COLO829 (cell line): ENCODE measurements at regions not wholly inside any gene's neighbourhood (a gene's known extent, or its start where the extent isn't known, plus 50 kb on each side); places are given as distances from the start of the nearest gene placed in this dataset.
A peak's percentile ranks its signal among the peaks of the same experiment; 100 is the strongest.

ENCODE experiments used
- DNase-seq: peaks from one replicate; pipeline ENCODE4 v3.0.0; 2012; ENCODE audit warnings: low spot score

DNA sequence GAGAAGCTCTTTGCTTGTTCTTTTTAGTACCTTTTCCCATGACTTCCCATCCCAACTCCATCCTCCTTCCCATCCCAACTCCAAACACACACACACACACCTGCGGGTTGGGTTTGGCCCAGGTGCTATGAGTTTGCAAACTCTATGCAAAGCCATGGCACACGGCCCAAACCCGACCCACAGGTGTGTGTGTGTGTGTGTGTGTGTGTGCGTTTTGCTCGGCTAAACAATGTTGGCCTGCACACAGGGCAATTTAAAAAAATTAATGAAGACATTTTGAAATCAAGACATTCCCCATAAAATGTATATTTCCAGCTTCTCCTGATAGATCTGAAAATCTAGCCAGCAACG, 103.7 kb upstream of the TLE3 start:
- no peak for DNase-seq

DNA sequence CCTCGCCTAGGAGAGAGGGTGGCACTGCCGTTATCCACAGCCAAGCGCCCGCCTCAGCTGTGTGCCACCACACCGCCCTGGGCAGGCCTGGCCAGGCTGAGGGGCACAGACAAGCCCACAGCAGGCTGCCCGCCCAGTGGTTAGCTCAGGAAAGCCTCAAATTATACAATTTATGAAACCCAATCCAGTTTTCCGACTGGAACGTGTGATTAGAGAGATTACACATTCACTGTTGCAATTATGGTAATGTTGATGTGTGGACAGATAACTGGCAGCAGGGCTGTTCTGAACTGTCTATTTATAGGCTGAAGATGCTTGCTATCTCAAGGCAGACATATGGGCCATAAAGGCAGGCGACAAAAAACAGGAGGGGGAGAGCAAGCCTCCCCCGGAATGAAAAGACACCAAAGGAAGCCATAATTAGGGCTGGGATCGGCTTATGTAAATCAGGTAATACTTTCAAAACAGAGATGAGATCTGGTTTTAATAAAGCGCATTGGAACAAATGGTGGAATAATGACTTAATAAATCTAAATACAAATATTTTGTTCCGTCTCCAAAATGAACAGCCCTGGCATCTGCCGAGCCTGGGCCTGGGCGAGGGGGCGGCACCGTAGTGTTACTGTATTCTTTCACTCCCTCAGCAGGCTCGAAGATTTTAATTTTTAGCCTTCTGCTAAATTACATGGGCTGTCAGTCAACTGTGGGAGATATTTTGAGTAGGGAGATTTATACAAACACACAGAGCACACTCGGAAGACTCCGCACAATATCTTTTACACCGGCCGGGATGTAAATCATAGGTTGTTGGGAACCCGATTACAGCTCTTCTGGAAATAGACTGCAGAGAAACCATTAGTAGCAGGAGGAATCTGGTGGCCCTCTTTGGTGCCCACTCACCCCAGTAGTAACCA, 103.1 kb upstream of the TLE3 start:
- no peak for DNase-seq

DNA sequence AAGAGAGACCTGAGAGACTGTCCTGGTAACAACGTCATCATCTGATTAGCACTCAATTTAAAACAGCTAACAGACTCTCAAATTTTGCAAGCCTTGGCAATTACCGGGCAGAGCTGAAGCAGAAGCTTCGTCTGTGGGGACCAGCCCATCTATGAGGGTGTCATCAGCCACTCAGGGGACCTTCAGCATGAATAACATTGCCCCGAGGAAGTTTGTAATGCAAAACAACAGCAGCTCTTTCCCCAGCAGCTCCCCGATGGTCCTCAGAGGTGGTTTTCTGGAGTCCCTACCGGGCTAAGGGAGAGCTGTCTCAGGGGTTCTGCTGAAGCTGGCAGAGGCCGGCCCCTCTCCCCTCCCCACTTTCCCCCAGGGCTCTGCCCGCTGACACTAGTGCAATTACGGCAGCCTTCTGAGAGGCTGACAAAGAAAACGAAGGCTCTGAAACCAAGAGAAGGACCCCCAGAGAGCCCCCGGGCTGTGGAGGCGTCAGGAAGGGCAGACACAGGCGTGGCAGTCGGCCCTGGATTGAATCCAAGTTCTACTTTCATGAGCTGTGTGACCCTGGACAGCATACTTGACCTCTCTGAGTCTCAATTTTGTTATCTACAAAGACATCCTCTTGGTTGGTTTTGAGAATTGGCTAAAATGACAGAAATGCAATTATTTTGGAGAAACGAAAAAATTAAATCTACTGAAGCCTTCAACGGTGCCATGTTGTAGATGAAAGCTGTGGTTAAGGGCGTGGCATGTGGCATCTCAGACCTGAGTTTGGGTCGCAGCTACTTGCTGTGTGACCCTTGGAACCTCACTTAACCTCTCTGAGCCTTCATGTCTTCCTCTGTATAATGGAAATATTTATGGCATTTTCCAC, 102.1 kb upstream of the TLE3 start:
- DNase-seq, result no peak

DNA sequence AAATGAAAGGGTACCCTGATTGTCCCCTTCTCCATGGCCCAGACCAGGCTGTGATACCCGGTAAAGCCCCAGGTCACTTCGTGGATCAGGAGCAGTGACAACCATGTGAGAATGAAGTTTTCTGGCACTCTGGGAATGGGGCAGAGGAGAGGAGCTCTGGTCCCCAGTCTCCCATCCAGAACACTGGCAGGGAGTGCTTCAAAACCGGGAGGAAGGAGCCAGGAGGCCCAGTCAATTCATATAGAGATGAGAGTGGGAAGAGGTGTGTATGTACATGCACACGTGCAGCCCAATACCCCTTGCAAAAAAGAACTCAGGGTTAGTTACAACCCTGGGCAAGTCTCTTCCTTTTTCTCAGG, 101.4 kb upstream of the TLE3 start:
- DNase-seq, result no peak

DNA sequence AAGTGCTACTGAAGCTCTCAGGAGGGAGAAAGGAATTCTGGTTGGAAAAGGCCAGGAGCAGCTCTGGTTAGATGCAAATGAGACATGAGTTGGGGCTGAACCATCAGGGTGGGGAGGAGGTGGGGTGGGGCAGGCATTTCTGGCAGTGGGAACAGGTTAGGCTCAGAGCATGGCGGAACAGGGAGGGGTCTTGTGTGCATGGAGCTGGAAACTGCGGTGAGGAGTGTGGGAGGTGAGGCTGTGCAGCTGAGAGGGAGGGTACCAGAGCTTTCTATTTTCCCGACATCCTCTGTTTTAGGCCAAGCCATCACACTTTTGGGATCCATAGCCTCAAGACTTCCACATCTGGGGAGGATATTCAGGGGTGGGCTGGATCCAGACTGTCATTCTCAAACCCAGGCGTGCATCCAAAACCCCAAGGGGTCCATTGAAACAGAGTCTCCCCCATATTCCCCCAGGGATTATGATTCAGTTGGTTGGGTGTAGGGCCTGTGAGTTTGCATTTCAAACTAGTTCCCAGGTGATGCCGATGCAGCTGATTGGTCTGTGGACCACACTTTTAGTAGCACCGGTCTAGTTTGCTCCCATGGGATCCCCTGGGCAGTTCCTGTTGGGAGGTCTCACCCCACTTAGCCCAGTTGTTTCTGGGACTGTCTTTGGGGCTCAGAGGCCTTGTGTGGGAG, 100.9 kb upstream of the TLE3 start:
- no peak for DNase-seq

DNA sequence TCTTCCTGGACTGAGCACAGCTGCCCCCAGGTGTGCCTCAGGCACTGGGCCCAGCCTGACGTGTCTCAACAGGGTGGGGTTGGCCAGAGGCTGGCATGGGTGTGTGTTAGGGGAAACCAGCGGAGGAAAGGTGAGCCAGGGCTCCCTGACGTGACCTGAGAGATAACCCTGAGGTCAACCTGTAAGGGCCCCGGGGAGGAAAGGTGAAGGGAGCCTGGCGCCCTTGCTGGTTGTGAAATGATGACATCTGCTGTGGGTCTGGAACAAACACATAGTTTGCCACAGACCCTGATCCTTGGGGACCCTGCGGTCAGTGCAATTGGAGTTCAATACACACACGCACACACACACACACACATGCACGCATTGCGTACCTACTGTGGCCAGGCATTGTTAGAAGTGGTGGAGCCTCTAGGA, 100.2 kb upstream of the TLE3 start:
- DNase-seq, result no peak

DNA sequence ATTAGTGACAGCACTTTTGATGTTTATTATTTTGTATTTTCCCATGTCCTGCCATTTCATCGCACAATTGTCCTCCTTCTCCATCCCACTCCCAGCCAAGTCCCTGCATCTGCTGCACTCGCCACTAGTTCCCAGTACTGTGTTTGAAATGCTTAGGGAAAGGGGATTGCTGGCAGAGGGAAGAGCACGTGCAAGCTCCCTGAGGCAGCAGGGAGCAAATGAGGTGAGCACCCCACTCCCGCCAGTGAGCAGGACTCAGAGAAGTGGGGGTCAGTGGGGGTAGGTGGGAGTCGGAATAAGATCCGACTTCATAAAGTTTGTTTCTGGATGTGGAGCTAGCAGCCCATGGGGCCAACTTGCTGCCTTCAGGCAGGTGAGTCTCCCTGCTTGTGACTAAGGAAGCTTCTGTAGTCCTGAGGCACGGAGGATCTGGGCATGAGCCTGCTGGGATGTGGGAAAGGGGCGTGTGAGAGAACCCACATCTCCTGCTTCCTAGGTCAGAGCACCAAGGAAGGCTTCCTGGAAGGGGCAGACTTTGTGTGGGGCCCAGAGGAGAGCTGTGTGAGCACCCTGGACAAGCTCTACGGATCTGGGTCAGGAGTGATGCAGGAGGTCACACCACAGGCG, 99.7 kb upstream of the TLE3 start:
- no peak for DNase-seq

DNA sequence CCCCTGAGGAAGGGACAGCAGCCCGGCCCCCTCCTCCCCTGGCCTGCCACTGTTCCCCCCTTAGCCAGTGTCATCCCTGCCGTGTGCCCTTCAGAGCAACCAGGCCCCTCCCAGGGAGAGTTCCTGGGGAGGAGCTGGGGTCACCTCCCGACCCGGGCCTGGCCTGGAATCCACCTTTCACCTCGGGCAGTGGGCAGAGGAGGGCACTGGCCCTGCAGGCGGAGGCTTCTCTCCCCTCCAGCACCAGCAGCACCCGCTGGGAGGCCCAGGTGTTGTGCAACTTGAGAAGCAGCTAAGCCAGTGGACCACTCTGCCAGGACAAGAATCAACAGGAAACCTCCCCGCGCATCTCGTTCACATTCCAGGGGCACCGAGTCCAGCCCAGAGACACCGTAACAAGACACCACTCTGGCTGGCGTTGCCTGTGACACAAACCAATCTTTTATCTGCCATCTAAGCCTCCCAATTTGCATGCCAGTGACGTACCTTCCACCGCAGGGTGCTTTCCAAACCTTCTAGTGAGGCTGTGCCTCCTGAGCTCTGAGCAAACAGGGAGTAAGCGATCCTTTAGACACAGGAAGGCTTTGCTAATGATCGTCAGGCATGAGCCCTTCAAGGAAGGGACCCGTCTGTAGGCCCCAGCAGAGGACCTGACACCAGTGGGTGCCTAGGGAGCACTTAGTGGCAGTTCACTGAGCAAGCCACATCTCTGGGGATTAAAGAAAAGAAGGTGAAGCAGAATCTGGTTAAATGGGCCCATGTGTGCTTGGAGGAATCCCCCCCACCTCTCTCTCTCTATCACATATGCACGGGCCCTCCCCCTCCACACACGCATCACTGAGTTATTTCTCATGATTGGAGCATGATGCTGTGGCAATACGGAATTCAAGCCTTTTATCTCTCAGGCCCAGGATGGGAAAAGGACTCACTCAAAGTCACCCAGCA, 98.9 kb upstream of the TLE3 start:
- no peak for DNase-seq

DNA sequence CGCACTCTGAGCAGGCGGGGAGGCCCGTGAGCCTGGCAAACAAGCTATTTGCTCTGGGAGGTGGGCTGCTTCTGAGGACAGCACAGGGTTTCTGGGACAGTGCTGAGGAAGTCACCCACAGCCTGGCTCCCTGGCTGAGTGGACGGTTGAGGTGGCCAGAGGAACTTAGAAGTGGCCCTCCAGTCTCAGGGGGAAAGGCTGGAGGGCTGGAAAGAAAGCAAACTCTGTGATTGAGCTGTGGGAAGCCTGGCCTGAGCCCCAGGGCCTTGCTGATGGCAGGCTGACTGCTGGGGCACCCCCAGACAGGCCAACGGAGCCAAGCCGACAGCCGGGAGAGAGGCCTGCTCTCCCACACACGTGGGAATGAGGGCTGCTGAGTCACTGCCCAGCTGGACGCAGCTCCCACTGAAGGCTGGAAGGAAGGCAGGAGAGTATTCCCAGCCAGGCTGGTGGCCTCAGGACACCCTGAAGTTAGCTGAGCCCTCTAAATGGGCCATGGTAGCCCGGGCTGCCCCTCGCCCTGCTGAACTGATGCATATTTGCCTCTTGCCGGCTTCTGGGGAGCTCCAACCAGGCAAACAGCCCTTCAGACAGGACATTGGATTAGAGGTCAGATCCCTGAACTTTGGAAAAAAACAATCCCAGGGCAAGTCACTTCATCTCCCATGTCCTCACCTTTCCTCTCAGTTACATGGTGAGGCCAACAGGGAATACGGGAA, 98.0 kb upstream of the TLE3 start:
- DNase-seq, result no peak

DNA sequence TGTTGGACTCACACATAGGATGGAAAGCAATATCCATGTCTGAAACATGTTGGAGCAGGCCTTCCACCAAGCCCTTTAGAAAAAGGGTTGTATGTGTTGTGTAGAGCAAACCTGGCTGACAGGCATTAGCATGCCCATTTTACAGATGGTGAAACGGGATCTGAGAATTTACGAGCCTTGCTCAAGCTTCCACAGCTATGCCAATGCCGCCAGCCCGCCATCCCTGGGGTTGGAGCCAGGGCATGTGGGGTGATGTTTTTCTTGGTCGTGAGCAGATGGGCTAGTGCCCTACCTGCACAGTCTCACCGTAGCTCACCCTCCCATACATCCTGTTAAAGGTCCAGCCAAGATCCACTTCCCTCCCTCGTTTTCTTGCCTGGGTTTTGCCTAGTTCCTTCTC, 97.5 kb upstream of the TLE3 start:
- no peak for DNase-seq

DNA sequence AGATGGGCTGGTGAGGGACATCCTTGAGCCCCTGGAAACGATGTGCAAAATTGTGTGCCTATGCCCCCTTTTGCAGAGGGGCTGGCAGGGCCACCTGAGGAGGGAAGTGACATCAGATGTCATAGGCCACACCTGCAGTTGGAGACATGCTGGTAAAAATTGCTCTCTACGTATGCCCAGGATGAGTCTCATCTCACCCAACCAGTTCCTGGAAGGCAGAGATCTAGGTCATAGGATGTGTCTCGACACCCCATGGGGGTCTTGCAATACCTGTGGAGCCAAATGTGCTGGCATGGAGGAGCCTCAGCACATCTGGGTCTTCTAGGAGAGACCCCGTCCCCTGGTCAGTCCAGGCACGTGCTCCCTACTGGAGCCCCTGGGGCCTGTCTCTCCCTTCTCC, 96.5 kb upstream of the TLE3 start:
- DNase-seq, result no peak

DNA sequence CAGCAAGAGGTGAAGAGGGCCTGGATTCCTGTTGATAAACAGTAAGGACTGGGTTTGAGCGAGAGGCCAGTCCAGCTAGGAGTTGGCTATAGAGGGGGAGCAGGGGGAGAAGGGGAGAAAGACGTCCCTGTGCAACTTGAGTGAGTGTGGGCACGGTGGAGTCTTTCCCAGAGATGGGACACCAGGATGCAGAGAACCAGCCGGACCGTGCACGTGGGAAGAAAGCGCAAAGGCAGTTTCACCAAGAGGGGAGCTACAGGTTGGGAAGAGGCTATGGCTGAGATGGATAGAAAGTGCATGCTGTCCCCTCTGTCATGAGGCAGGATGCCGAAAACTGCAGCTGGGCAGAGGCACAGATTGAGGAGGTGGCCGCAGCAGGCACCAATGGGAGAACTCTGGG, 96.0 kb upstream of the TLE3 start:
- no peak for DNase-seq

DNA sequence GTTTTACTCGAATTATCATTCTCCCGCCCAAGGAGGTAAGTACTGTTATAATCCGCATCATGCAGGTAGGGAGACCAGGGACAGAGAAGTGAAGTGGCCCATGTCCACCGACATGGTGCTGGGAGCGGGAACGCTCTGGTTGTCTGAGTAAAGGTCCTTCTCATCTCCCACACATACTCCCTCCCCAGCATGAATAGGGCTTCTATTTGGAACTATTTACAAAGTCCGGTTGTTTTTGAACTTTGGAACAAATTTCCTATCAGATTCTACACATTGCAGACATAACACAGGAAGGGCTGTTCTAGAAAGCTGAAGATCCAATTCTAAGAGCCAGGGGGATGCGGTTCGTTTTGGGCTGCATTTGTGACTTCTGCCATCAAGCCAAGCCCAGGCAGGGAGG, 94.8 kb upstream of the TLE3 start:
- DNase-seq, result peak; percentile 3

DNA sequence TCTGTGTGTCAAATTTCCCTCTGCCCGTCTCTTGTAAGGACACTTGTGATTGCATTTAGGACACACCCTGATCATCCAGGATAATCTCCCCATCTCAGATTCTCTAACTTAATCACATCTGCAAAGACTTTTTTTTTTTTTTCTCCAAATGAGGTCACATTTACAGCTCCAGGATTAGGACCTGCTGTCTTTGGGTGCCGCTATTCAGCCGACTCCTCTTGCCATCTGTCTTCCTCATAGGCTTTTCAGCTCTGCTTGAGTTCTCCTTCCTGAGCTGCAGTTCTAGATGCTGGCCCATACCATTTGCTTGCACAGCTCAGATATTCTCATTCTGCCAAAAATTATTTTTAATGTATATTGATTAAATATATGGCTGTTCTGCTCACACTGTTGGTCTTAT, 94.3 kb upstream of the TLE3 start:
- no peak for DNase-seq

DNA sequence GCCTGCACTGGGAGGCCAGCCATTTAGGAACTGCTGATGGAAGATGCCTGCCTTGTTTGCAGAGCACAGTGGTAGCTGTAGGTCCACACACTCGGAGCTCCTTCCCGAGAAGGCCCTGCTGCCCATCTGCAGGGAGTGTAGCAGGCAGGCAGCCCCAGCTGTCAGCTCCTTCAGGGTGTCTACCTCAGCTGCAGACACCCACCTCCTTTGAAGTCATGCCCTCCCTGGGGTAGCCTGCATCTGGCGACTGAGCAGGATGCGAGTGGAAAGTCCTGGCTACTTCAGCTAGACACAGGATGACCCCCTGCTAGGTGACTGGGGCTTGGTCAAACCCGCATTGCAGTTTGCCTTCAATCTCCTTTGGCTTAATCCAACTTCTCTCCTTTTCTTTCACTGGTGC, 93.2 kb upstream of the TLE3 start:
- DNase-seq, result no peak

DNA sequence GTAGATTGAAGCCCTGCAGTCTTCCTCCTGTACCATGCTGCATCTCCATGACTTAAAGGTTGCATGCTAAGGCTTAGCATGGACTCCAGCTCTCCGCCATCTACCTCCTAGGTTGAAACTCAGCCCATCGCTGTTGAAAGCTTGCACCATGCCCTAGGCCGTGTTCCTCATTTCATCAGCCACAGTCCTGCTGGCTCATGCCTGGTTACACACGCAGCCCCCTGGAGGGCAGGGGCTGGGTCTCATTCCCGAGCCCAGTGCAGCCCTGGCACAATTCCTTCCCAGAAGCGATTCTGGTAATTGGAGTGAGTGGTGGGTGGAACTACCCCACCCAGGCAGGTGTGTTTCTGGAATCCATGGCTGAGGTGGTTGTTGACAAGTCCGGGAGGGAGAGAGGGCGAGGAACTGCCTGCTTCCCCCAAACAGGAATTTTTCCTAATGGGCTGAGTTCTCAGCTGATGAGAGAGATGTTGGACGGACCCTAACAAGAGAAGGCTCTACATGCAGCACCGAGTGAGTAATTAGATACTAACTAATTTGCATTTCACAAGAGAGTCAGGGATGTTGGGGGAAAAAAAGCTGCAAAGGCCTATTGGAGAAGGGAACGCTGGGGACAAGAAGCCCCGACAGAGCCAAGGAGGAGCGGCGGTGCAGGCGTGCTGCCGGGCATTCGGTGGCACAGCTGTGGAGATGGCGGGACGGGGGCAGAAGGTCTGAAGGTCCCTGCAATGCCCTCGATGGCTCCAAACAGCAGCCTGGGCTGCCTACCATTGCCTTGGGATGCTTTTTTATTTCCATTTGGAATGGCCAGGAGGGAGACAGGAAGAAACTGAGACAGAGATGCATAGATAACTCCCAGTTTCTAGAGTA, 92.3 kb upstream of the TLE3 start:
- no peak for DNase-seq

DNA sequence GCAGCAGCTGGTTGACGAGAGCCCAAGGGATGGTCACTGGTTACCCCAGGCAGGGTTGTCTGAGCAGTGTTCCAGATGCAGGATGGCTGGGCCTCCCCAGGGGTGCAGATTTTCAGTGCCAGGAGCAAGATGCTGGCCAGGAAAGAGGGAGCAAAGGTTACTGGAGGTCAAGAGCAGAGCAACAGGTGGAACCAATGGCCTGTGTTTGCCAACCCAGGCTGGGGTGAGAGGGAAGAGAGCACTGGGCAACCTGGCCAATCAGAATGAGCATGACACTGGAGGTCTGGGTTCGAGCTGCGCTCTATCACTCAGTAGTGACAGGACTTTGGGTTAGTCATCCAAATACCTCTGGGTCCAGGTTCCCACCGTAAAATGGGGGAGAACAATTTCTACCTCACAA, 90.6 kb upstream of the TLE3 start:
- DNase-seq, result no peak

DNA sequence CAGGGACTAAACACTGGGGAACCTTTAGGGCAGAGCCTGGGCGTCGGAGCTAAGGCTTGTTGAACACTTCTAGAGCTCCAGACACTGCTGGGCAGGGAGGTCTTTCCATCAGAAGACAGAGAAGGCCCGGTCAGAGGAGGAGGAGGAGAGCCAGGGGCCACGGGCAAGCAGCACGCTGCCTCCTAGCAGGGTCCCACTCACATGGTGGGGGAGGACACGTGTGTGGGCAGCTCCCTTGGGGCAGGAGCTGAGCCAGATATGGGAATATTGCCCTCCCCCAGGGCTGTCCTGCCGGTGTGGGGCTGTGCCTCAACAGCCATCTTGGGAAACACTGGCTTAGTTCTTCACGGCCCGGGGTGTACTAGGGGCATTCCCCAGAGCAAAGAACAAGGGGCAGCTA, 89.6 kb upstream of the TLE3 start:
- DNase-seq, result no peak

DNA sequence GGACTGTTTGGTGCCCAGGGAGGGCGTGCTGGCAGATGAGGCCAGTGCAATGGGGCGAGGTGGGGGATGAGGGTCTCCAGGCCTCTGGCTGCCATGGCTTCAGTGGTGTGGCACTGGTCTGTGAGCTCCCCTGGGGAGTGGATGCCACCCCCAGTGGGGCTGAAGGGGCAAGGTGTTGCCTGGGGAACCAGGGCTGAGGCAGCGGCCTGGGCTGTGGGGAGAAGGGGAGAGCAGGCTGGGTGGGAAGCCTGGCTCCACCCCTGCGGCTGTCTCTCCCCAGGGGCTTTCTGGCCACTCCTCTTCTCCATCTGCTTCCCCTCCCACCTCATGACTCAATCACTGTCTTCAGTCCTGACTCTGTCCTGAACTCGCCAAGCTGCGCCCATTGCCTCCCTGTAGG, 88.4 kb upstream of the TLE3 start:
- DNase-seq, result no peak
